ENCODE measurements at regions not wholly inside any gene's neighbourhood (a gene's known extent, or its start where the extent isn't known, plus 50 kb on each side); places are given as distances from the start of the nearest gene placed in this dataset.

GRCh38 chr17:52841971-52842370, 683.5 kb upstream of the CA10 start:
- TF ChIP-seq RARB (CRISPR knock-in tag; IDR thresholded peaks at IDR 0.05) = no peak
- TF ChIP-seq ZFP30 (CRISPR knock-in tag; IDR thresholded peaks at IDR 0.05) = no peak
- TF ChIP-seq PATZ1 (CRISPR knock-in tag; IDR thresholded peaks at IDR 0.05; ENCODE audit: borderline replicate concordance) = no peak
- TF ChIP-seq ZNF70 (CRISPR knock-in tag; IDR thresholded peaks at IDR 0.05) = no peak
- TF ChIP-seq TCF4 (CRISPR knock-in tag; IDR thresholded peaks at IDR 0.05; ENCODE audit: borderline replicate concordance) = no peak
- TF ChIP-seq ZNF8 (CRISPR knock-in tag; IDR thresholded peaks at IDR 0.05) = no peak
- no peak for TF ChIP-seq BACH2 (CRISPR knock-in tag; IDR thresholded peaks at IDR 0.05; ENCODE audit: borderline replicate concordance)

Measured in SK-N-SH treated with all-trans-retinoic acid at 6 μM for 48 hours (cell line).